Endothelial cell of hepatic sinusoid (primary cell): ENCODE measurements at regions not wholly inside any gene's neighbourhood (a gene's known extent, or its start where the extent isn't known, plus 50 kb on each side); places are given as distances from the start of the nearest gene placed in this dataset.

ENCODE experiments used
- in situ Hi-C: cut with HindIII; loops from 2 replicates; pipeline ENCODE4 v1.10.0; 2017; ENCODE audit warnings: low sequenced_read_pairs

GRCh38 chr18:44046376-44046975 lies 634.2 kb upstream of the SETBP1 start:
- in situ Hi-C loops: no loop called here

DNA sequence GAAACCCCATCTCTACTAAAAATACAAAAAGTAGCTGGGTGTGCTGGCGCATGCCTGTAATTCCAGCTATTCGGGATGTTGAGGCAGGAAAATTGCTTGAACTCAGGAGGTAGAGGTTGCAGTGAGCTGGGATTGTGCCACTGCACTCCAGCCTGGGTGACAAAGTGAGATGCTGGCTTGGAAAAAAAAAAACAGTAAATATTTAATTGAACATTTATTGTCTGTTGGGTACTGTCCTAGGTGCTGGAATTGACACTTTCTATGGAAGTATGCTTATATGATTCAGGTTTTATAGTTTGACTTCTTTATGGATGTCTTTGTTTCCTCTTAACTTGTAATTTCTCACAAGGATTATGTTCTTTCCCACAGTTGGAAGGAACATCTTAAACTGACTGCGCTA lies 633.1 kb upstream of the SETBP1 start:
- in situ Hi-C loops: no loop called here

DNA sequence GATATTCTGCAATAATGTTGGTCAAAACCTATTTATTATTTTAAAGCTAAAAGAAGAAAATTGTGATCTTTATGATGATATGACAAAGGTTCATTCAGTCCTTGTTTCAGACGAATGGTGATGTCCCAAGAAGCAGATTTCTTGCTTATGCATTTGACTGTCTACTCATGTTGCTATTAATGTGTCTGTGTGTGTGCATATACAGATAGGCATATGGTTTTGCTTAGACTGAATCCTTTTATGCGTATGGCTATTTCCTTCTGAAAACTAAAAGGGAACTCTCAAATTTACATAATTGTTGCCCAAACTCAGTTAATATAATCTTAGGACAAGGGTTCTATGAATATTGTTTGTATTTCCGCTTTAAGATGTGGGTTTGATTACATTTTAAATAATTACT lies 632.3 kb upstream of the SETBP1 start:
- in situ Hi-C loops: no loop called here

- in situ Hi-C loops: no loop called here
Observed at GRCh38 chr18:44048846-44049245, 631.8 kb upstream of the SETBP1 start.

DNA sequence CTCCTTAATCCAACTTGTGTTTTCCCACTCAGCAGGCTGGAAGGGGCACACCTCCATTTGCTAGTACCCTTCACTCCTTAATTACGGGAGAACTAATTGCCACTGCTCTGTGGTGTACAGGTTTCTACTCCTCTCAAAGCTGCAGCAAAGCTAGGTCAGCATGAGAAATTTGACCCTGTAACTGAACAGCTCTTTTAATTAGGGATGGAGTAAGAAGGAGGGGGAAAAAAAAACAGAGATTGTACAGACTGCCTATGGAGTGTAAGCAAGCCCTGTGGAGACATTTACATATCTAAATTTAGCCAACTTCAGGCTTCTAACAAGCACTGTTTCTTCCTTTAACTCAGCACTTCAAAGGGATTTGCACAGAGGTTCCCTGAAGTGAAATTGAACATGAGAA lies 629.7 kb upstream of the SETBP1 start:
- in situ Hi-C loops: no loop called here

- in situ Hi-C loops: no loop called here
Observed at GRCh38 chr18:44054514-44054913, 626.2 kb upstream of the SETBP1 start.

- in situ Hi-C loops: no loop called here
Observed at GRCh38 chr18:44060197-44060596, 620.5 kb upstream of the SETBP1 start.

- in situ Hi-C loops: no loop called here
Observed at GRCh38 chr18:44061438-44061837, 619.2 kb upstream of the SETBP1 start.

- in situ Hi-C loops: no loop called here
Observed at GRCh38 chr18:44062345-44062744, 618.3 kb upstream of the SETBP1 start.

DNA sequence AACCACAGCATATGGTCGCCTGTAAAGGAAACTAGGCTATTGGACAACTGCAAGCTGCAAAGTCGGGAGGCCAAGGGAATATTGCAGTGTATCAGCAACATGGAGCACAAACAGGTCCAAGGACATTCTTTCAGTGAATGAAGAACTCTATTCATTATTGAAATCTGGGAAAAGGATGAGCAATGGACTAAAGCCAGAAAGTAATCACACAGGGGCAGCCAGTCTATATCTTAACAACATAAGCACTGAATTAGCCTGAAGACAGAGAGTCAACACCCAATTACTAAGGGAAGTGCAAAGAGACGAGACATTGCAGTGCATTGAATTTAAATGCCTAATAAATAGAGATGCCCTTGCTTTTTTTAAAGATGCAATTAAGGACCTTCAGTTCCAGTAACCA lies 615.5 kb upstream of the SETBP1 start:
- in situ Hi-C loops: no loop called here

GRCh38 chr18:44066541-44066940 lies 614.1 kb upstream of the SETBP1 start:
- in situ Hi-C loops: no loop called here

GRCh38 chr18:44067186-44067585 lies 613.5 kb upstream of the SETBP1 start:
- in situ Hi-C loops: no loop called here

DNA sequence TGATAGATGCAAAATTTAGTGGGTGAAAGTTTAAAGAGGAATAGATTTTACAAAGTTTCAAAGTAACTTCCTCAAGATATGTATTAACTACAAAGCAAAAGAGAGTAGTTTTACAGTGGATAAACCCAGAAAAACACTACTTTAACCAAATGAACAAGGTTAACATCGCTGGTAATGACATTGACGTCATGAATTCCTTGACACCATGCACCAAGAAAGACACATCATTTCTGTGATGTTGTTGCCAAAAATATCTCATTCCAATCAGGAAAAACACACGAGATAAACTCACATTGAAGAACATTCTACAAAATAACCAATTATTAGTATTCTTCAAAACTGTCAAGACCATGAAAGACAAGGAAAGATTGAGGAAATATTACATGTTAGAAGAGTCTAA lies 605.6 kb upstream of the SETBP1 start:
- in situ Hi-C loops: no loop called here

DNA sequence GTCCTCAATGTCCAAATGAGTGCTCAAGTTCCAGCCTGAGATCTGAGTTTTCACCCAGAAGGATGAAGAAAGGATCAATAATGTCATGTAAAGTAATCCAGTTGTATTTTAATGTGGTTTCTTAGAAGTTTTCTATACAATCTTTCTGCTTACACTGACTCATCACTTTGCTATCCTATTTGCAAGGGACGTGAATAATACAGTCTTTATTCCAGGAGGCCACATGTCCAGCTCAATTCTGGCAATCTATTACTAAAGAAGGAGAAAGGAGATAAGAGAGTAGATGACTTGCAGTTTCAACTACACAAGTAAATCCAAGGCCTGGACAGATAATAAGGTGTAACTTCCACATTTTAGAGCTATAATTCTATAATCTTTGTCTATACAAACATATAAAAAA lies 601.1 kb upstream of the SETBP1 start:
- in situ Hi-C loops: no loop called here

DNA sequence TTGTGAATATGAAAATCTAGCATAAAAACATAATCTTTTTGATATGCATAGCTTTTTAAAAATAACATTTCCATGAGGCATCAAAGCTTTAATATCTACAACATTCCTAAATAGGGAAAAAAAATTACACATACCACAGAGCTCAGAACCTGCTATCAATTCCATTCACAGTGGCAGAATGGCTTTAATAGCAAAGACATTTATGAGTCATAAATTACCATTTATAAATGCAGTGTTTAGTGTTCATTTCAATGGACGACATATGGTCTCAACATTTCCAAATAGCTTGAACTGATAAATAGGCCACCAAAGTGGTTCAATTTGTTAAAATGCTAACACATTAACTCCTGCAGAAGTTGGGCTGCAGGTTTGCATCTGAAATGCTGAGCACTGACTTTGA lies 600.6 kb upstream of the SETBP1 start:
- in situ Hi-C loops: no loop called here

GRCh38 chr18:44089732-44090131 lies 591.0 kb upstream of the SETBP1 start:
- in situ Hi-C loops: no loop called here

DNA sequence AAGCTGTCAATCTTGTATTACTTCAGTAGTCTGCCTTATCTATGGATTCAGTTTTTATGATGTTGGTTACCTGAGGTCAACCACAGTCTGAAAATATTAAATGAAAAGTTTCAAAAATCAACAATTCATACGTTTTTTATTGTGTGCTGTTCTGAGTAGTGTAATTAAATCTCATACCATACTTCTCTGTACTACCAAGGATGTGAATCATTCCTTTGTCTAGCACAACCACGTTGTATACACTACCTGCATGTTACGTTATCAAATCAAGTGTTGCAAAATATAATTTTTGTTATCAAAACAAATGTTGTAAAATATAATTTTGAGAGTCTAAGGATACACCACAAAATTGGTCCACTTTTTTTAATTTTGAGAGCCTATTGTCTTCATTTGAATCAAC lies 590.2 kb upstream of the SETBP1 start:
- in situ Hi-C loops: no loop called here

- in situ Hi-C loops: no loop called here
Observed at GRCh38 chr18:44093253-44093652, 587.4 kb upstream of the SETBP1 start.

GRCh38 chr18:44096016-44096415 lies 584.7 kb upstream of the SETBP1 start:
- in situ Hi-C loops: no loop called here

DNA sequence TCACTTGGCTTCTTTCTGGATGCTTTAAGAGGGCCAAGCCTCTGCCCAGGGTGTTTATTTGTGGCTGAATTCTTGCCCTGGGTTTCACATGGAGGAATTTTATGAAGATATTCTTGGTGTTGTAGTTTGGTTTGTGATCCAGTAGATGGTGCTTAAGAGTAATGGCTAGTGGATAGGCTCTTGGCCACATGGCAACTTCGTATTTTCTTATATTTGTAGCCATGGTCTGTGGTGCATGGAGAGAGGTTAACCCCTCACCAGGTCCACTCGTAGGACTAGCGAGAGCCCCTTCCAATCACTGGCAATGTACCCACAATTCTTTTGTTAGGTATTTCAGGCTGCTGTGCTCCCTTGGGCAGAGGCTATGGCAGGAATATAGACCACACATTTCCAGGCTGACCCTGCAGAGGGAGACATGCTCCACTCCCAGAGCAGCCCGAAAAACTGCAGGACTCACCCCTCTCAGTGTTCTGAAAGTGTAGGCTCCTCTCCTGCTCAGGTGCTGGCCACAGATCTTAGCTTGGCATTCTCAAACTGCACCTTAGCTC lies 582.1 kb upstream of the SETBP1 start:
- in situ Hi-C loops: no loop called here

DNA sequence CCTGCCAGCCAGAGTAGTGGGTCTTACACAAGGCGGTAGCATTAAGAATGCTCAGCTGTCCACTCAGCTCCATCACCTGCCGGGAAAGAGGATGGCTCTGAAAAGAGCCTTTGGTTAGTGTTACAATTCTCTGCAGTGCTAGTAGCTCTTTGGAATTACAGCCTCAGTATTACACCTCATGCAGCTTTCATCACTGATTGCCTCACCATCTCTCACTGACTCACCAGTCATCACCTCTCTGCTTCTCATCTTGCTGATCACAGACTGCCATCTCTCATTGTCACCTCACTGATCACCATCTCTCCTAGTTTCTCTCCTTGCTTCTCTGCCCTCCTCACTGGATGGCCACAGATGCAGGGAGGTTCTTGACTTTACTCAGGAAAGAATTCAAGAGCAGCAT lies 573.5 kb upstream of the SETBP1 start:
- in situ Hi-C loops: no loop called here

- in situ Hi-C loops: no loop called here
Observed at GRCh38 chr18:44111337-44111736, 569.4 kb upstream of the SETBP1 start.

DNA sequence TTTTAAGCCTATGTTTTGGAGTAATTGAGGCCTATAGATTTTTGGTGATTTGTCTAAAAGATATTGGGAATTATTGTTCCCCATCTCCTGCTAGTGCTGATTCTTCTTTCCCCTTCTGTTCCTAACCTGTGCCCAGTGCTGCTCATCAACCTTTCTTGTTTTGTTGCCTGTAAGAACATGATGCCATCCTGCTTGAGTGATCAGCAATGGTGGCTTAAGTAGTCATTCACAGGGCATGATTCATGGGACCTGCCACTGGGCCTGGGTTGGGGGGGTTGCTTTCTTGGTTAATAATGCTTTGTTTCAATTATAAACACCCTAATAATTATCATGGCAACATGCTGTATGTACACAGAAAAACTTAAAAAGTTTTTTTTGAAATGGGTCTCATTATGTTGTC lies 562.9 kb upstream of the SETBP1 start:
- in situ Hi-C loops: no loop called here
